SK-N-MC (cell line): ENCODE measurements at regions not wholly inside any gene's neighbourhood (a gene's known extent, or its start where the extent isn't known, plus 50 kb on each side); places are given as distances from the start of the nearest gene placed in this dataset.

Experiments
- EZH2 ChIP-seq: fragments of 200-600 bp; sonication (generic); IDR thresholded peaks from one replicate; pipeline ENCODE4 v1.6.1; 2017; ENCODE audit warnings: antibody characterized with exemption
- POLR2AphosphoS5 ChIP-seq: IDR thresholded peaks from 2 replicates; pipeline ENCODE4 v1.6.1; 2012; ENCODE audit warnings: mild to moderate bottlenecking, low read depth, low read length, borderline replicate concordance

DNA sequence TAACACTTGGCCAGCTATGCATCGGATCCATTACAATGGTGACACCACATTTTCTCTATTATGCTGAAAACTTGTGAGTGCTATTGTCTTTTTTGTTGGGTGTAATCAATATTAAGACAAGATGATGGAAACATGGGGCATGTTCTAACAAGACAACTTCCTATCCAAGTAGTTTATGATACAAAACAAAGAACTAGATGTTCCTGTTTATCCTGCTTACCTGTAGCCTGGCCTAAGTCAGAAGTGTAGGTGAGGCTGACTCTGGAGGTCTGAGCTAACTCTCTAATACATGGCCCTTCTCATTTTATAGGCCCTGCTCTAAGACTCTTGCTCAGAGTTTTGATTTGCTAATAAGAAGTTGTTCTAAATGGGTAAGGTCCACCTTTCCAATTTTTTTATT is 242.4 kb upstream of the STXBP5 start:
- no peak for TF ChIP-seq EZH2
- TF ChIP-seq POLR2AphosphoS5, result no peak
